Skeletal muscle satellite cell (primary cell): ENCODE measurements at regions not wholly inside any gene's neighbourhood (a gene's known extent, or its start where the extent isn't known, plus 50 kb on each side); places are given as distances from the start of the nearest gene placed in this dataset.

Experiments used
- H3K27me3 ChIP-seq: 2 replicates; pipeline ENCODE4 v1.7.0; 2013; ENCODE audit warnings: low read length; ENCODE audit not compliant: control insufficient read depth, insufficient read depth
- H3K36me3 ChIP-seq: 2 replicates; pipeline ENCODE4 v1.7.0; 2013; ENCODE audit warnings: mild to moderate bottlenecking, control low read depth, low read length; ENCODE audit not compliant: insufficient read depth
- H3K4me1 ChIP-seq: 2 replicates; pipeline ENCODE4 v1.7.0; 2013; ENCODE audit warnings: low read length; ENCODE audit not compliant: control insufficient read depth, insufficient read depth
- H3K4me2 ChIP-seq: 2 replicates; pipeline ENCODE4 v1.7.0; 2013; ENCODE audit warnings: mild to moderate bottlenecking, low read length
- H3K4me3 ChIP-seq: 2 replicates; pipeline ENCODE4 v1.7.0; 2013; ENCODE audit warnings: low read length
- H3K9ac ChIP-seq: 2 replicates; pipeline ENCODE4 v1.7.0; 2013; ENCODE audit warnings: mild to moderate bottlenecking, low read depth, low read length, moderate library complexity
- H3K9me3 ChIP-seq: replicated peaks from 2 replicates; pipeline ENCODE4 v1.7.0; 2013; ENCODE audit warnings: mild to moderate bottlenecking, control low read depth, low read length

- Histone ChIP-seq H3K4me1 (peaks cover 7% of the 10 kb centered on the region), H3K4me3 (no peak overlapping the region), H3K36me3 (no peaks in the 10 kb centered on the region), H3K4me2 (no peak overlapping the region), H3K9me3 (no peaks in the 10 kb centered on the region), H3K27me3 (no peaks in the 10 kb centered on the region), H3K9ac (no peak overlapping the region)
These were observed 139.8 kb upstream of the SPEF2 start for GRCh38 chr5:35477911-35478310.

GRCh38 chr5:35477321-35477720, 140.3 kb upstream of the SPEF2 start:
- no peaks in the 10 kb centered on the region for H3K9me3 ChIP-seq
- no peak overlapping the region for H3K9ac ChIP-seq
- H3K4me1 ChIP-seq = peaks cover 7% of the 10 kb centered on the region
- H3K4me3 ChIP-seq = no peak overlapping the region
- no peaks in the 10 kb centered on the region for H3K36me3 ChIP-seq
- H3K4me2 ChIP-seq = no peak overlapping the region
- no peaks in the 10 kb centered on the region for H3K27me3 ChIP-seq

GRCh38 chr5:35476797-35477196, 140.9 kb upstream of the SPEF2 start:
- no peaks in the 10 kb centered on the region for H3K27me3 ChIP-seq
- H3K9ac ChIP-seq = no peak overlapping the region
- peaks cover 7% of the 10 kb centered on the region for H3K4me1 ChIP-seq
- no peak overlapping the region for H3K4me2 ChIP-seq
- H3K36me3 ChIP-seq = no peaks in the 10 kb centered on the region
- H3K4me3 ChIP-seq = no peak overlapping the region
- no peaks in the 10 kb centered on the region for H3K9me3 ChIP-seq

GRCh38 chr5:35476036-35476435, 141.6 kb upstream of the SPEF2 start:
- H3K9ac ChIP-seq = no peak overlapping the region
- H3K9me3 ChIP-seq = no peaks in the 10 kb centered on the region
- no peak overlapping the region for H3K4me2 ChIP-seq
- H3K36me3 ChIP-seq = no peaks in the 10 kb centered on the region
- peaks cover 7% of the 10 kb centered on the region for H3K4me1 ChIP-seq
- H3K4me3 ChIP-seq = no peak overlapping the region
- H3K27me3 ChIP-seq = no peaks in the 10 kb centered on the region

GRCh38 chr5:35473589-35473988, 144.1 kb upstream of the SPEF2 start:
- Histone ChIP-seq H3K9ac (no peak overlapping the region), H3K36me3 (no peaks in the 10 kb centered on the region), H3K4me2 (no peak overlapping the region), H3K4me1 (no peaks in the 10 kb centered on the region), H3K9me3 (no peaks in the 10 kb centered on the region), H3K4me3 (no peak overlapping the region), H3K27me3 (no peaks in the 10 kb centered on the region)

GRCh38 chr5:35470866-35471265, 146.8 kb upstream of the SPEF2 start:
- Histone ChIP-seq H3K4me1 (no peaks in the 10 kb centered on the region), H3K4me3 (no peak overlapping the region), H3K36me3 (no peaks in the 10 kb centered on the region), H3K4me2 (no peak overlapping the region), H3K27me3 (no peaks in the 10 kb centered on the region), H3K9me3 (no peaks in the 10 kb centered on the region), H3K9ac (no peak overlapping the region)

- Histone ChIP-seq H3K9ac (no peak overlapping the region), H3K9me3 (no peaks in the 10 kb centered on the region), H3K36me3 (no peaks in the 10 kb centered on the region), H3K27me3 (no peaks in the 10 kb centered on the region), H3K4me2 (no peak overlapping the region), H3K4me1 (no peaks in the 10 kb centered on the region), H3K4me3 (no peak overlapping the region)
These were observed 148.9 kb upstream of the SPEF2 start for GRCh38 chr5:35468811-35469210.

GRCh38 chr5:35466746-35467145, 150.9 kb upstream of the SPEF2 start:
- H3K9me3 ChIP-seq = no peaks in the 10 kb centered on the region
- H3K4me3 ChIP-seq = no peak overlapping the region
- no peaks in the 10 kb centered on the region for H3K27me3 ChIP-seq
- H3K4me1 ChIP-seq = no peaks in the 10 kb centered on the region
- no peak overlapping the region for H3K4me2 ChIP-seq
- H3K36me3 ChIP-seq = no peaks in the 10 kb centered on the region
- no peak overlapping the region for H3K9ac ChIP-seq

GRCh38 chr5:35464757-35465156, 152.9 kb upstream of the SPEF2 start:
- Histone ChIP-seq H3K4me2 (no peak overlapping the region), H3K36me3 (no peaks in the 10 kb centered on the region), H3K9ac (no peak overlapping the region), H3K4me3 (no peak overlapping the region), H3K4me1 (no peaks in the 10 kb centered on the region), H3K9me3 (no peaks in the 10 kb centered on the region), H3K27me3 (no peaks in the 10 kb centered on the region)

GRCh38 chr5:35461530-35461929, 156.1 kb upstream of the SPEF2 start:
- Histone ChIP-seq H3K36me3 (no peaks in the 10 kb centered on the region), H3K9ac (no peak overlapping the region), H3K4me3 (no peak overlapping the region), H3K27me3 (no peaks in the 10 kb centered on the region), H3K9me3 (no peaks in the 10 kb centered on the region), H3K4me2 (no peak overlapping the region), H3K4me1 (no peaks in the 10 kb centered on the region)

- no peaks in the 10 kb centered on the region for H3K36me3 ChIP-seq
- no peak overlapping the region for H3K4me3 ChIP-seq
- H3K9ac ChIP-seq = no peak overlapping the region
- no peaks in the 10 kb centered on the region for H3K27me3 ChIP-seq
- no peak overlapping the region for H3K4me2 ChIP-seq
- H3K9me3 ChIP-seq = no peaks in the 10 kb centered on the region
- H3K4me1 ChIP-seq = no peaks in the 10 kb centered on the region
These were observed 158.8 kb upstream of the SPEF2 start for GRCh38 chr5:35458824-35459207.

- no peaks in the 10 kb centered on the region for H3K4me1 ChIP-seq
- no peaks in the 10 kb centered on the region for H3K9me3 ChIP-seq
- H3K9ac ChIP-seq = no peak overlapping the region
- H3K4me3 ChIP-seq = no peak overlapping the region
- no peaks in the 10 kb centered on the region for H3K27me3 ChIP-seq
- no peaks in the 10 kb centered on the region for H3K36me3 ChIP-seq
- no peak overlapping the region for H3K4me2 ChIP-seq
These were observed 159.5 kb upstream of the SPEF2 start for GRCh38 chr5:35457912-35458823.
